ENCODE measurements at regions not wholly inside any gene's neighbourhood (a gene's known extent, or its start where the extent isn't known, plus 50 kb on each side); places are given as distances from the start of the nearest gene placed in this dataset.

DNA sequence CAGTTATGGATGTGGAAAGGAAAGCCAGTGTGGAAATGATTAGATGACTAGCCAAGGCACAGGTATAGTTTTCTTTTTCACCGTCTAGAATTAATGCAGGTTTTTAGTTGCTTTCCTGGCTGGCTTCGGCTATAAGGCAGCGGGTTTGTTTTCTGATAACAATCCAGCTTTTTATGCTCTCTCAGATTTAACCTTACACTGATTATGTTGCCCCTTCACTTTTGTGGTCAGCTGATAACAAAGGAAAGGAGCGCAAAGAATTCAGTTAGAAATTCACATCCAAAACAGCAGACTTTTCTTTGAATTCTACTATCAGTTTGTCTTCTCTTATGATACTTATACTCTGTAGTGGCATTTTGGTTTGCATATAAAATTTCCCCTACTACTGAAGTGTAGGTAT is 94.2 kb upstream of the CENPE start:
- TF ChIP-seq POLR2A (IDR thresholded peaks at IDR 0.05) (no peak), CTCF (IDR thresholded peaks at IDR 0.05) (no peak)
